ENCODE measurements at regions not wholly inside any gene's neighbourhood (a gene's known extent, or its start where the extent isn't known, plus 50 kb on each side); places are given as distances from the start of the nearest gene placed in this dataset.

- TF ChIP-seq CTCF (conservative IDR thresholded peaks at IDR 0.05 in 1 of 2, IDR thresholded peaks at IDR 0.05 in 1 of 2; ENCODE audit: low read depth in 1 of 2, low read length in 2 of 2) (no peak), EZH2 (IDR thresholded peaks at IDR 0.05; ENCODE audit: low read length, missing control alignments) (no peak)
Observed at GRCh38 chr6:8180327-8181159, 78.2 kb upstream of the EEF1E1 start.
